Panc1 (cell line): ENCODE measurements at regions not wholly inside any gene's neighbourhood (a gene's known extent, or its start where the extent isn't known, plus 50 kb on each side); places are given as distances from the start of the nearest gene placed in this dataset.

Experiments used
- ATAC-seq: fragments of 200-7000 bp; cut with Tn5 transposase; 2 replicates; pipeline ENCODE4 v1.9.1; 2020; ENCODE audit warnings: mild to moderate bottlenecking, moderate library complexity
- BruUV-seq: library from RNA; stranded (reverse); fragments of 400-500 nt; replicated peaks from 2 replicates; lab custom pipeline; 2021; lab: Mats Ljungman, UMichigan
- CTCF ChIA-PET: fragments of 300-600 bp; sonication (Branson Sonifier 250); formaldehyde crosslinking; loops from one replicate; lab custom pipeline; 2022; ENCODE audit warnings: antibody characterized with exemption; lab: Charles Lee
- POLR2A ChIA-PET: fragments of 300-600 bp; sonication (Branson Sonifier 250); formaldehyde crosslinking; loops from one replicate; lab custom pipeline; 2022; ENCODE audit warnings: antibody characterized with exemption; lab: Charles Lee
- DNase-seq: peaks from one replicate; pipeline ENCODE4 v3.0.0-alpha.2; 2010; ENCODE audit warnings: low read depth, low spot score
- H3K27ac ChIP-seq: 2 replicates; pipeline ENCODE4 v1.5.1; 2011; ENCODE audit warnings: mild to moderate bottlenecking, low read length, inconsistent platforms
- H3K27me3 ChIP-seq: fragments of 200-500 bp; sonication (Bioruptor generic); 2 replicates; pipeline ENCODE4 v1.6.0; 2014; ENCODE audit warnings: low read length, inconsistent platforms; ENCODE audit not compliant: control insufficient read depth, insufficient read depth
- H3K36me3 ChIP-seq: fragments of 200-500 bp; sonication (Bioruptor generic); 2 replicates; pipeline ENCODE4 v1.5.1; 2014; ENCODE audit warnings: inconsistent platforms, mild to moderate bottlenecking, low read length, moderate library complexity; ENCODE audit not compliant: control insufficient read depth, insufficient read depth
- H3K4me1 ChIP-seq: 2 replicates; pipeline ENCODE4 v1.5.1; 2011; ENCODE audit warnings: inconsistent platforms, mild to moderate bottlenecking, low read length, moderate library complexity; ENCODE audit not compliant: control insufficient read depth, insufficient read depth
- H3K4me3 ChIP-seq, 2 experiments: 2 replicates each; pipeline ENCODE4 v1.5.1; 2011 to 2012; ENCODE audit warnings: low read depth in 2 of 2, low read length in 2 of 2, mild to moderate bottlenecking in 2 of 2, inconsistent platforms in 1 of 2, moderate library complexity in 1 of 2
- H3K9me3 ChIP-seq: fragments of 200-500 bp; sonication (Bioruptor generic); 2 replicates; pipeline ENCODE4 v1.5.1; 2014; ENCODE audit warnings: low read depth, mild to moderate bottlenecking, inconsistent platforms, low read length, moderate library complexity; ENCODE audit not compliant: control insufficient read depth, insufficient read depth
- POLR2AphosphoS5 ChIP-seq: IDR thresholded peaks from 2 replicates; pipeline ENCODE4 v1.6.1; 2012; ENCODE audit warnings: mild to moderate bottlenecking, low read depth, low read length, moderate library complexity
- SIN3A ChIP-seq: IDR thresholded peaks from 2 replicates; pipeline ENCODE4 v1.6.1; 2012; ENCODE audit warnings: low read depth, mild to moderate bottlenecking, low read length, moderate library complexity, borderline replicate concordance; ENCODE audit not compliant: insufficient read depth
- TCF7L2 ChIP-seq: IDR thresholded peaks from 2 replicates; pipeline ENCODE4 v1.6.1; 2011; ENCODE audit warnings: mild to moderate bottlenecking, low read depth, low read length, inconsistent platforms
- in situ Hi-C: cut with HindIII; loops from 2 replicates; pipeline ENCODE4 v1.10.0; 2016; ENCODE audit warnings: low sequenced_read_pairs, low pct_unique_long_range_greater_than_20kb
- intact Hi-C: fragments of 100-400 bp; cut with micrococcal nuclease; formaldehyde crosslinking; loops from one replicate; pipeline ENCODE4 v1.10.0; 2022; ENCODE audit not compliant: unreplicated experiment
- TF ChIP-seq, protein P1 (sequence below): fragments of 450-650 bp; IDR thresholded peaks from 2 replicates; pipeline ENCODE4 v1.5.1; 2017; ENCODE audit warnings: mild to moderate bottlenecking
- TF ChIP-seq, protein P2 (sequence below), 2 experiments: IDR thresholded peaks; 2 replicates each; pipeline ENCODE4 v1.6.1; 2011 to 2012; ENCODE audit warnings: low read depth in 2 of 2, control low read depth in 1 of 2, low read length in 1 of 2, mild to moderate bottlenecking in 1 of 2, moderate library complexity in 1 of 2; ENCODE audit not compliant: insufficient read depth in 1 of 2

DNA sequence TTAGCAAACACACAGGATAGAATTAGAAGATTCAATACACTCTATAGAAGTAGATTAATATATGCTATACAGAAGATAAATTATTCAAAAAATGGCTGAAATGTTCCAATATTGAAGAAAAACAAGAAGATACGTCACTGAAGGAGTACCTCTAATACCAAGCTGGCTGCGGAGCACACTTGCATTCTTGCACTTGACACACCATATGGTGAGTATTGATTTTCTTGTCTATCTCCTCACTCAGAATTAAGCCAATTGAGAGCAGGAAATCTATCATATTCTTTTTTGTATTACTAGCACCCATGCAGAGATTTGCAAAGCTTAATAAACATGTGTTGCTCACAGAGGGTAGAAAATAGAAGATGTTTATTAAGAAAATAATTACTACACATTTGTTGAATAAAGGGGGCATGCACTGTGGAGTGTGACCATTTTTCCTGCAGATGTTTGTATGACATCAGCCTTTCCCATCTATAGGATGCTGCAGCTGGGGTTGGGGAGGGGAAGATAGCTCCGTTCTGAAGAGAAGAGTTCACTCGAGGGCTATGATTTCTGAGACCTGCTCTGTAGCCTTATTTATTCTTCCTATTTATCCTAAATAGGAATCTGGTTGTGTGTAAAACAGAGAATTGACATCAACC, 318.1 kb downstream of the HHIPL2 start:
- TF ChIP-seq, protein P1, sequence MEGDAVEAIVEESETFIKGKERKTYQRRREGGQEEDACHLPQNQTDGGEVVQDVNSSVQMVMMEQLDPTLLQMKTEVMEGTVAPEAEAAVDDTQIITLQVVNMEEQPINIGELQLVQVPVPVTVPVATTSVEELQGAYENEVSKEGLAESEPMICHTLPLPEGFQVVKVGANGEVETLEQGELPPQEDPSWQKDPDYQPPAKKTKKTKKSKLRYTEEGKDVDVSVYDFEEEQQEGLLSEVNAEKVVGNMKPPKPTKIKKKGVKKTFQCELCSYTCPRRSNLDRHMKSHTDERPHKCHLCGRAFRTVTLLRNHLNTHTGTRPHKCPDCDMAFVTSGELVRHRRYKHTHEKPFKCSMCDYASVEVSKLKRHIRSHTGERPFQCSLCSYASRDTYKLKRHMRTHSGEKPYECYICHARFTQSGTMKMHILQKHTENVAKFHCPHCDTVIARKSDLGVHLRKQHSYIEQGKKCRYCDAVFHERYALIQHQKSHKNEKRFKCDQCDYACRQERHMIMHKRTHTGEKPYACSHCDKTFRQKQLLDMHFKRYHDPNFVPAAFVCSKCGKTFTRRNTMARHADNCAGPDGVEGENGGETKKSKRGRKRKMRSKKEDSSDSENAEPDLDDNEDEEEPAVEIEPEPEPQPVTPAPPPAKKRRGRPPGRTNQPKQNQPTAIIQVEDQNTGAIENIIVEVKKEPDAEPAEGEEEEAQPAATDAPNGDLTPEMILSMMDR = no peak
- no peak for TF ChIP-seq POLR2AphosphoS5
- no peak for TF ChIP-seq TCF7L2
- TF ChIP-seq SIN3A = no peak
- TF ChIP-seq, protein P2, sequence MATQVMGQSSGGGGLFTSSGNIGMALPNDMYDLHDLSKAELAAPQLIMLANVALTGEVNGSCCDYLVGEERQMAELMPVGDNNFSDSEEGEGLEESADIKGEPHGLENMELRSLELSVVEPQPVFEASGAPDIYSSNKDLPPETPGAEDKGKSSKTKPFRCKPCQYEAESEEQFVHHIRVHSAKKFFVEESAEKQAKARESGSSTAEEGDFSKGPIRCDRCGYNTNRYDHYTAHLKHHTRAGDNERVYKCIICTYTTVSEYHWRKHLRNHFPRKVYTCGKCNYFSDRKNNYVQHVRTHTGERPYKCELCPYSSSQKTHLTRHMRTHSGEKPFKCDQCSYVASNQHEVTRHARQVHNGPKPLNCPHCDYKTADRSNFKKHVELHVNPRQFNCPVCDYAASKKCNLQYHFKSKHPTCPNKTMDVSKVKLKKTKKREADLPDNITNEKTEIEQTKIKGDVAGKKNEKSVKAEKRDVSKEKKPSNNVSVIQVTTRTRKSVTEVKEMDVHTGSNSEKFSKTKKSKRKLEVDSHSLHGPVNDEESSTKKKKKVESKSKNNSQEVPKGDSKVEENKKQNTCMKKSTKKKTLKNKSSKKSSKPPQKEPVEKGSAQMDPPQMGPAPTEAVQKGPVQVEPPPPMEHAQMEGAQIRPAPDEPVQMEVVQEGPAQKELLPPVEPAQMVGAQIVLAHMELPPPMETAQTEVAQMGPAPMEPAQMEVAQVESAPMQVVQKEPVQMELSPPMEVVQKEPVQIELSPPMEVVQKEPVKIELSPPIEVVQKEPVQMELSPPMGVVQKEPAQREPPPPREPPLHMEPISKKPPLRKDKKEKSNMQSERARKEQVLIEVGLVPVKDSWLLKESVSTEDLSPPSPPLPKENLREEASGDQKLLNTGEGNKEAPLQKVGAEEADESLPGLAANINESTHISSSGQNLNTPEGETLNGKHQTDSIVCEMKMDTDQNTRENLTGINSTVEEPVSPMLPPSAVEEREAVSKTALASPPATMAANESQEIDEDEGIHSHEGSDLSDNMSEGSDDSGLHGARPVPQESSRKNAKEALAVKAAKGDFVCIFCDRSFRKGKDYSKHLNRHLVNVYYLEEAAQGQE (IDR thresholded peaks at IDR 0.05; ENCODE audit: insufficient read depth in 1 of 2, low read depth in 2 of 2, low read length in 1 of 2) = no peak
- in situ Hi-C loops (no loop called here), intact Hi-C loops (no loop called here)
- DNase-seq (no peak), ATAC-seq (no peak)
- BruUV-seq = no TSS peak
- ChIA-PET CTCF (no interaction called here), POLR2A (no interaction called here)
- H3K4me1 ChIP-seq = no peaks in the 10 kb centered on the region
- H3K4me3 ChIP-seq = no peak overlapping the region
- H3K9me3 ChIP-seq = no peaks in the 10 kb centered on the region
- H3K36me3 ChIP-seq = no peaks in the 10 kb centered on the region
- no peak overlapping the region for H3K27ac ChIP-seq
- H3K27me3 ChIP-seq = no peaks in the 10 kb centered on the region

DNA sequence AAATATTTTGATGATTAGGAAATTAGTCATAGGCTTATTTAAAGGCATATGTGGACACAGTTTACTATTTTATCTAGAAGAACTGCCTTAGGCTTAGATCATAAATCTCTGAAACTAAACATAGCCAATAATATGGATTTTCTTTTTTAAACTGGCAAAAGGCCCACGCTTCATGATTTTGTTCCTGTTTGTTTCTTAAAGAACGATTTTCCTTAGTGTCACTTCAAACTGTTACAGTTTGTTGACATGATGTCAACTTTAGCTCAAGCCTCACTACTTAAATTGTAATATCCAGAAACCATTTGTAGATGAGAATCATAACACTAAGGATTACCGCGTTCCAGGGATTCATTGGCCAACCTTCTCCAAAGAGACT, 322.6 kb downstream of the HHIPL2 start:
- ATAC-seq (no peak), DNase-seq (no peak)
- intact Hi-C loops = no loop called here
- Histone ChIP-seq H3K4me1 (no peaks in the 10 kb centered on the region), H3K9me3 (no peaks in the 10 kb centered on the region), H3K36me3 (no peaks in the 10 kb centered on the region), H3K27me3 (no peaks in the 10 kb centered on the region), H3K4me3 (no peak overlapping the region), H3K27ac (no peak overlapping the region)
- in situ Hi-C loops = no loop called here
- ChIA-PET CTCF (no interaction called here), POLR2A (no interaction called here)
- TF ChIP-seq TCF7L2 = no peak
- TF ChIP-seq, protein P1 = no peak
- TF ChIP-seq SIN3A = no peak
- TF ChIP-seq, protein P2 (IDR thresholded peaks at IDR 0.05; ENCODE audit: insufficient read depth in 1 of 2, low read depth in 2 of 2, low read length in 1 of 2) = no peak
- TF ChIP-seq POLR2AphosphoS5 = no peak
- BruUV-seq = no TSS peak
